Tibial nerve (tissue), 4 donors: ENCODE measurements at regions not wholly inside any gene's neighbourhood (a gene's known extent, or its start where the extent isn't known, plus 50 kb on each side); places are given as distances from the start of the nearest gene placed in this dataset.

ENCODE experiments used
- EP300 ChIP-seq, 2 donors: sonication (generic); formaldehyde crosslinking; IDR thresholded peaks; one replicate each; pipeline ENCODE4 v1.6.1; 2017; ENCODE audit warnings: antibody characterized with exemption in 2 of 2, mild to moderate bottlenecking in 1 of 2
- POLR2A ChIP-seq, 2 donors: fragments of 450-650 bp; IDR thresholded peaks; one replicate each; pipeline ENCODE4 v1.6.1; 2017; ENCODE audit warnings: antibody characterized with exemption in 2 of 2, mild to moderate bottlenecking in 2 of 2, moderate library complexity in 2 of 2
- TF ChIP-seq, protein P1 (sequence below), 5 experiments: fragments of 200-600 bp in 3 of 5; fragments of 450-650 bp in 2 of 5; sonication (generic) in 3 of 5; IDR thresholded peaks; one replicate each; pipeline ENCODE4 v1.5.1; 2016 to 2019; ENCODE audit warnings: antibody characterized with exemption in 5 of 5, mild to moderate bottlenecking in 3 of 5, moderate library complexity in 2 of 5

DNA sequence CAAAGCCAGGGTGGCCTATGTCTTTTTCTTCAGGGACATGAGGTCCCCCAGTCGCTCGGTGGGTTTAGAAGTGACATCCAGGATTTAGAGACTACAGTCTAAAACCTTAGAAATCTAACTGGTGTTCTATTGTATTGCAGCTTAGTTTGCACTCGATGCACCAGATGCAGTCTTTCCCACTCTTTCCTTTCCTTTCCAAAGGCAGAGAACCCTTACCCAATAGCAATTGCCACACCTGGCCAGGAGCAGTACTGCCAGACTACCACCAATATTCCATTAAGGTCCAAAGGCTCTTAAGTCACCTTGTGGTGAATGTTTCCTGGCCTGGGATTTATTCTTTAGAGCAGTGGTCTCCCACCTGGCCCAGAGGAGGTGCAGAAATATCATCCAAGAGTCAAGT lies 1068.8 kb downstream of the FAM133A start:
- TF ChIP-seq, protein P1, sequence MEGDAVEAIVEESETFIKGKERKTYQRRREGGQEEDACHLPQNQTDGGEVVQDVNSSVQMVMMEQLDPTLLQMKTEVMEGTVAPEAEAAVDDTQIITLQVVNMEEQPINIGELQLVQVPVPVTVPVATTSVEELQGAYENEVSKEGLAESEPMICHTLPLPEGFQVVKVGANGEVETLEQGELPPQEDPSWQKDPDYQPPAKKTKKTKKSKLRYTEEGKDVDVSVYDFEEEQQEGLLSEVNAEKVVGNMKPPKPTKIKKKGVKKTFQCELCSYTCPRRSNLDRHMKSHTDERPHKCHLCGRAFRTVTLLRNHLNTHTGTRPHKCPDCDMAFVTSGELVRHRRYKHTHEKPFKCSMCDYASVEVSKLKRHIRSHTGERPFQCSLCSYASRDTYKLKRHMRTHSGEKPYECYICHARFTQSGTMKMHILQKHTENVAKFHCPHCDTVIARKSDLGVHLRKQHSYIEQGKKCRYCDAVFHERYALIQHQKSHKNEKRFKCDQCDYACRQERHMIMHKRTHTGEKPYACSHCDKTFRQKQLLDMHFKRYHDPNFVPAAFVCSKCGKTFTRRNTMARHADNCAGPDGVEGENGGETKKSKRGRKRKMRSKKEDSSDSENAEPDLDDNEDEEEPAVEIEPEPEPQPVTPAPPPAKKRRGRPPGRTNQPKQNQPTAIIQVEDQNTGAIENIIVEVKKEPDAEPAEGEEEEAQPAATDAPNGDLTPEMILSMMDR (IDR thresholded peaks at IDR 0.05), result no peak
- TF ChIP-seq POLR2A (IDR thresholded peaks at IDR 0.05) (no peak), EP300 (IDR thresholded peaks at IDR 0.05) (no peak)
